Endodermal cell (in vitro differentiated cells): ENCODE measurements at regions not wholly inside any gene's neighbourhood (a gene's known extent, or its start where the extent isn't known, plus 50 kb on each side); places are given as distances from the start of the nearest gene placed in this dataset.

ENCODE experiments used
- DNase-seq: peaks from one replicate; pipeline ENCODE4 v3.0.0-alpha.2; 2017
- H3K27ac ChIP-seq: 2 replicates; pipeline ENCODE4 v1.5.1; 2013; ENCODE audit warnings: mild to moderate bottlenecking, low read depth, low read length, moderate library complexity
- H3K27me3 ChIP-seq: 2 replicates; pipeline ENCODE4 v1.6.1; 2013; ENCODE audit warnings: mild to moderate bottlenecking, low read length, moderate library complexity; ENCODE audit not compliant: insufficient read depth, control insufficient read depth, poor library complexity, severe bottlenecking
- H3K36me3 ChIP-seq: 2 replicates; pipeline ENCODE4 v1.7.0; 2013; ENCODE audit warnings: mild to moderate bottlenecking, low read length, moderate library complexity; ENCODE audit not compliant: control insufficient read depth, insufficient read depth
- H3K4me1 ChIP-seq: one replicate; pipeline ENCODE4 v1.7.0; 2013; ENCODE audit warnings: low read length; ENCODE audit not compliant: control insufficient read depth, insufficient read depth
- H3K4me3 ChIP-seq: 2 replicates; pipeline ENCODE4 v1.5.1; 2013; ENCODE audit warnings: mild to moderate bottlenecking, low read length, moderate library complexity
- H3K9ac ChIP-seq: 2 replicates; pipeline ENCODE4 v1.6.1; 2013; ENCODE audit warnings: mild to moderate bottlenecking, low read length, moderate library complexity; ENCODE audit not compliant: poor library complexity, severe bottlenecking; ENCODE audit errors: extremely low read depth
- H3K9me3 ChIP-seq: 2 replicates; pipeline ENCODE4 v1.6.1; 2013; ENCODE audit warnings: mild to moderate bottlenecking, low read length, moderate library complexity; ENCODE audit not compliant: control insufficient read depth
- H3K27ac Mint-ChIP-seq: 2 replicates; pipeline ENCODE4 v1.8.0; 2020; ENCODE audit warnings: mixed read lengths
- H3K27me3 Mint-ChIP-seq: 2 replicates; pipeline ENCODE4 v1.8.0; 2021; ENCODE audit warnings: mild to moderate bottlenecking, mixed read lengths; ENCODE audit not compliant: insufficient read depth
- H3K36me3 Mint-ChIP-seq: 2 replicates; pipeline ENCODE4 v1.8.0; 2020; ENCODE audit warnings: low read depth, mixed read lengths
- H3K4me1 Mint-ChIP-seq: 2 replicates; pipeline ENCODE4 v1.8.0; 2020; ENCODE audit warnings: mixed read lengths
- H3K4me3 Mint-ChIP-seq: 2 replicates; pipeline ENCODE4 v1.8.0; 2020; ENCODE audit warnings: mild to moderate bottlenecking, moderate library complexity, mixed read lengths
- H3K9me3 Mint-ChIP-seq: 2 replicates; pipeline ENCODE4 v1.8.0; 2020; ENCODE audit warnings: mild to moderate bottlenecking, mixed read lengths
- WGBS, 2 experiments: methylation state at CpG; one replicate each; pipeline versions ENCODE4 v1.1.5 to v1.1.7; 2013; ENCODE audit warnings: missing lambda C conversion rate in 2 of 2, mixed read lengths in 1 of 2; ENCODE audit not compliant: insufficient coverage in 1 of 2, insufficient read length in 1 of 2; 5-methylcytosine and 5-hydroxymethylcytosine counted together
- TF ChIP-seq, protein P1 (sequence below): fragments of 200-600 bp; sonication (generic); conservative IDR thresholded peaks from 2 replicates; pipeline ENCODE4 v1.5.0; 2021; ENCODE audit warnings: antibody characterized with exemption, mild to moderate bottlenecking

DNA sequence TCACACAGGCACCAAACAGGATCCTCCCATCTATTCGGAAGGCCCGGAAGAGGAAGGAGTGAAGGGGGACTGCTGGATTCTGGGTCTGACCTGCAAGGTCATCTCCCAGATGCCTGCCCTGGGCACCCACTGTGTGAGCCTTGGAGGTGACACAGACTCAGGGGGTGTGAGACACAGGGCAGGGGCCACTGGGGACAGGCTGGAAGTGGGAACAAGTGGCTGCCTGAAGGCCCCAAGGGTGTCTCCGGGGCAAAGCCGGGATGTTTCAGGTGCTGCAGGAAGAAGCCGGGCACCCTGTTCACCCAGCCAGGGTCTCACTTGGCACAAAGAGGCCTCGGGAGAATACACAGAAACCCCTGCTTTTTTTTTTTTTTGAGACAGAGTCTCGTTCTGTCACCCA, 385.5 kb downstream of the CTTN start:
- no peaks in the 10 kb centered on the region for H3K27me3 Mint-ChIP-seq
- no peaks in the 10 kb centered on the region for H3K27me3 ChIP-seq
- no peak overlapping the region for H3K27ac Mint-ChIP-seq
- H3K4me3 ChIP-seq: no peak overlapping the region
- H3K36me3 ChIP-seq: no peaks in the 10 kb centered on the region
- H3K4me3 Mint-ChIP-seq: no peak overlapping the region
- H3K4me1 Mint-ChIP-seq: no peaks in the 10 kb centered on the region
- H3K4me1 ChIP-seq: no peaks in the 10 kb centered on the region
- H3K9ac ChIP-seq: no peak overlapping the region
- TF ChIP-seq, protein P1, sequence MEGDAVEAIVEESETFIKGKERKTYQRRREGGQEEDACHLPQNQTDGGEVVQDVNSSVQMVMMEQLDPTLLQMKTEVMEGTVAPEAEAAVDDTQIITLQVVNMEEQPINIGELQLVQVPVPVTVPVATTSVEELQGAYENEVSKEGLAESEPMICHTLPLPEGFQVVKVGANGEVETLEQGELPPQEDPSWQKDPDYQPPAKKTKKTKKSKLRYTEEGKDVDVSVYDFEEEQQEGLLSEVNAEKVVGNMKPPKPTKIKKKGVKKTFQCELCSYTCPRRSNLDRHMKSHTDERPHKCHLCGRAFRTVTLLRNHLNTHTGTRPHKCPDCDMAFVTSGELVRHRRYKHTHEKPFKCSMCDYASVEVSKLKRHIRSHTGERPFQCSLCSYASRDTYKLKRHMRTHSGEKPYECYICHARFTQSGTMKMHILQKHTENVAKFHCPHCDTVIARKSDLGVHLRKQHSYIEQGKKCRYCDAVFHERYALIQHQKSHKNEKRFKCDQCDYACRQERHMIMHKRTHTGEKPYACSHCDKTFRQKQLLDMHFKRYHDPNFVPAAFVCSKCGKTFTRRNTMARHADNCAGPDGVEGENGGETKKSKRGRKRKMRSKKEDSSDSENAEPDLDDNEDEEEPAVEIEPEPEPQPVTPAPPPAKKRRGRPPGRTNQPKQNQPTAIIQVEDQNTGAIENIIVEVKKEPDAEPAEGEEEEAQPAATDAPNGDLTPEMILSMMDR: no peak
- no peaks in the 10 kb centered on the region for H3K36me3 Mint-ChIP-seq
- 95 to 100% methylated on average over 4 to 7 of the region's 7 CpGs for WGBS, 2 experiments
- no peaks in the 10 kb centered on the region for H3K9me3 ChIP-seq
- H3K27ac ChIP-seq: no peak overlapping the region
- H3K9me3 Mint-ChIP-seq: no peaks in the 10 kb centered on the region
- DNase-seq: no peak

DNA sequence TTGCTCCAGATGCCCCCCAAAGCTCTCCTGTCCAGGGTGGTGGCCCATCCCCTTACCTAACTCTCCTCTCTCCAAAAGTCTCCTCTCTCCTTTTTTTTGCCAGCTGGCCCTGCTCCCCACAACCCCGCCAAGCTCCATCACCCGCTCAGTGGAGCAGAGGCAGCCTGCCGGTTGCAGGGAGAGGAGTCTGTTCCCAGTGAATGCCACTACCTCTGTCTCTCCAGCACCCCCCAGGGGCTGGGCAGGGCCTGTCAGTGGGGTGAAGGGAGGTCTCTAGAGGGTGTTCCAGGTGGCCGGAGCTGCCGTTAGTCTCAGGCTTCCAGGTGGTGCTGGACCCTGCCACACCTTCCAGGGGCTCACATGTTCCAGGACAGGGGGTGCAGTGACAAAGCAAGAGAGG, 387.0 kb downstream of the CTTN start:
- Histone ChIP-seq H3K27me3 (no peaks in the 10 kb centered on the region), H3K9me3 (no peaks in the 10 kb centered on the region), H3K36me3 (no peaks in the 10 kb centered on the region), H3K4me1 (no peaks in the 10 kb centered on the region), H3K9ac (no peak overlapping the region), H3K4me3 (no peak overlapping the region), H3K27ac (no peak overlapping the region)
- no peaks in the 10 kb centered on the region for H3K9me3 Mint-ChIP-seq
- no peak overlapping the region for H3K27ac Mint-ChIP-seq
- H3K36me3 Mint-ChIP-seq: peaks cover under 1% of the 10 kb centered on the region
- TF ChIP-seq, protein P1: no peak
- no peaks in the 10 kb centered on the region for H3K27me3 Mint-ChIP-seq
- no peak overlapping the region for H3K4me3 Mint-ChIP-seq
- DNase-seq: no peak
- H3K4me1 Mint-ChIP-seq: no peaks in the 10 kb centered on the region
- 90 to 95% methylated on average over 4 to 5 of the region's 5 CpGs for WGBS, 2 experiments

DNA sequence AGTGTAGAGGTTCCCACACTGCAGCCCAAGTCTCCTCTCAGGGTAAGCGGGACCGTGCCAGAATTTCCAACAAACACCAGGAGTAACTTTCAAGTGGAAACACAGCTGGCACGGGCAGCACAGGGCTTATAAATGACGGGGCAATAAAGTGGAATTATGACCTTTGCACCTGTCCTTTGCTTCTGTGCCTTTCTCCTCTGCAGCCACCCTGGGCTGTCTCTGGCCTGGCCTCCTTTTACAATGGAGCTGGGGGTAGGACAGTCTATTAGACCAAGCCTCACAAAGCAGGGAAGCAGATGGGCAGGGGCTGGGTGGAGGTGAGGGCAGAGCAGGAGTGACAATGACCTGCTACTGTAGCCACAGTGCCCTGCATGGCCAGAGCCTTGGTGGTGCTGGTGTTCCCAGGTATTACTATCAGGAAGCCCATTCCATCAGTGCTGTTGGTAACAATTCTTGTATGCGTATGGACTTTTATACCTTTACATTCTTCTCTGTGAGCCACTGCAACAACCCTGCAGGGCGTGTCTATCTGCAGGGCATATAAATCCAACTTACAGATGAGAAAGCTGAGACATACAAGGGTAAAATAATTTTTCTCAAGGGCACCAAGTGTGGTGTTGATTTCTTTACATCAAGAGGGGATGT, 387.8 kb downstream of the CTTN start:
- Histone ChIP-seq H3K4me3 (no peak overlapping the region), H3K4me1 (no peaks in the 10 kb centered on the region), H3K27ac (no peak overlapping the region), H3K9ac (no peak overlapping the region), H3K27me3 (no peaks in the 10 kb centered on the region), H3K9me3 (no peaks in the 10 kb centered on the region), H3K36me3 (no peaks in the 10 kb centered on the region)
- Mint-ChIP-seq H3K36me3 (peaks cover 5% of the 10 kb centered on the region), H3K9me3 (no peaks in the 10 kb centered on the region), H3K27ac (no peak overlapping the region), H3K27me3 (no peaks in the 10 kb centered on the region), H3K4me1 (no peaks in the 10 kb centered on the region), H3K4me3 (no peak overlapping the region)
- 88 to 95% methylated on average over 5 to 6 of the region's 6 CpGs for whole genome bisulfite sequencing, 2 experiments
- no peak for DNase-seq
- TF ChIP-seq, protein P1: no peak
